Effector memory CD8-positive, alpha-beta T cell (primary cell): ENCODE measurements at regions not wholly inside any gene's neighbourhood (a gene's known extent, or its start where the extent isn't known, plus 50 kb on each side); places are given as distances from the start of the nearest gene placed in this dataset.
"Not testable (repeated sequence)": the region's sequence is repeated elsewhere in the genome, so short reads cannot be mapped to it uniquely, and the experiment has no call there.

ENCODE experiments used
- ATAC-seq: fragments of 150-1000 bp; cut with Tn5 transposase; replicated peaks from 2 replicates; pipeline ENCODE4 v1.10.0; 2021; ENCODE audit warnings: mild to moderate bottlenecking, moderate library complexity
- DNase-seq, 3 experiments: peaks; one replicate each; pipeline ENCODE4 v3.0.0; 2021
- H3K27ac Mint-ChIP-seq, 2 donors: one replicate each; pipeline ENCODE4 v1.8.0; 2022; ENCODE audit warnings: mild to moderate bottlenecking in 2 of 2, mixed read lengths in 2 of 2, moderate library complexity in 2 of 2
- H3K27me3 Mint-ChIP-seq, 2 donors: one replicate each; pipeline ENCODE4 v1.8.0; 2022; ENCODE audit warnings: mixed read lengths in 2 of 2
- H3K36me3 Mint-ChIP-seq: one replicate; pipeline ENCODE4 v1.8.0; 2022; ENCODE audit warnings: mild to moderate bottlenecking, moderate library complexity, mixed read lengths; ENCODE audit not compliant: insufficient read depth
- H3K4me1 Mint-ChIP-seq, 2 donors: one replicate each; pipeline ENCODE4 v1.8.0; 2022; ENCODE audit warnings: low read depth in 2 of 2, mixed read lengths in 2 of 2
- H3K4me3 Mint-ChIP-seq, 2 donors: one replicate each; pipeline ENCODE4 v1.8.0; 2022; ENCODE audit warnings: mild to moderate bottlenecking in 2 of 2, mixed read lengths in 2 of 2, moderate library complexity in 2 of 2
- H3K9me3 Mint-ChIP-seq, 2 donors: one replicate each; pipeline ENCODE4 v1.8.0; 2022; ENCODE audit warnings: mixed read lengths in 2 of 2

GRCh38 chr7:26988836-26989374 lies 106.9 kb downstream of the HOXA1 start:
- no peak for DNase-seq
- Mint-ChIP-seq H3K4me3 (no peak overlapping the region), H3K4me1 (no peaks in the 10 kb centered on the region), H3K27me3 (peaks cover 1 to 8% of the 10 kb centered on the region in 2 donors), H3K27ac (no peak overlapping the region), H3K36me3 (no peaks in the 10 kb centered on the region), H3K9me3 (no peaks in the 10 kb centered on the region)
- ATAC-seq, result no peak

- ATAC-seq, result no peak
- Mint-ChIP-seq H3K36me3 (no peaks in the 10 kb centered on the region), H3K4me1 (no peaks in the 10 kb centered on the region), H3K27ac (no peak overlapping the region), H3K9me3 (no peaks in the 10 kb centered on the region), H3K27me3 (peaks cover 16 to 17% of the 10 kb centered on the region in 2 donors), H3K4me3 (no peak overlapping the region)
- no peak for DNase-seq
These were observed 108.5 kb downstream of the HOXA1 start for GRCh38 chr7:26987338-26987737.

DNA sequence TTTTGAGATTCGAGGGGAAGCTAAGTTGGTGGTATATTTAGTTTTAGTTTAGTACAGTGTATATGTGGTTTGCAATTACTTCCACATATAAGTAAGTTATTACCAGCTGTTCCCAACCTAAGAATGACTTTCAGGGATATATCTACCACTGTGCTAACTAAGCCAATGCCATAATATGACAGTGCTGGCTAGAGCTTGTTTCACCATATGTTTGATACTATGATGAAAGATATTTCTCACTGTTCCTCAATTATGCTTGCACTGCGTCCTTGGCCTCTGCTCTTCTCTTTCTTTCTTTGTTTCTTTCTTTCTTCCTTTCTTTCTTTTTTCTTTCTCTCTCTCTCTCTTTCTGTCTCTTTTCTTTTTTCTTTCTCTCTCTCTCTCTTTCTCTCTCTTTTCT lies 113.8 kb upstream of the SKAP2 start:
- H3K27me3 Mint-ChIP-seq, result peaks cover 23 to 45% of the 10 kb centered on the region in 2 donors
- H3K36me3 Mint-ChIP-seq, result no peaks in the 10 kb centered on the region
- ATAC-seq, result no peak
- no peak for DNase-seq
- no peak overlapping the region for H3K27ac Mint-ChIP-seq
- H3K4me1 Mint-ChIP-seq, result no peaks in the 10 kb centered on the region
- H3K9me3 Mint-ChIP-seq, result peaks cover under 1 to 2% of the 10 kb centered on the region in 2 donors
- H3K4me3 Mint-ChIP-seq, result no peak overlapping the region

DNA sequence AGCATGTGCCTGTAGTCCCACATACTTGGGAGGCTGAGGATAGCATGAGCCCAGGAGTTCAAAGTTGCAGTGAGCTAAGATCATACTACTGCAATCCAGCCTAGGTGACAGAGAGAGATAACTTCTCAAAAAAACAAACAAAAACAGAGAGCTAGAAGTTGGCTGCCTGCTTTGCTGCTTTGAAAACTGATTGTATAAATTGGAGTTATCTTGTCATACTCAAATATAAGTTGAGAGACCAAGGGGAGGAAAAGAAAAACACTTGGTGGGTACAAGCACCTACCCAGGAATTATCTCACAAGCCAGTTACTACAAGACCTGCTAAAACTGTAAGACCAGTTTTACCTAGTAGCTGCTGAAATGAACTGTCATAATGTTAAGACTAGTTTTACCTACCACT lies 112.5 kb upstream of the SKAP2 start:
- no peak for ATAC-seq
- no peaks in the 10 kb centered on the region for H3K4me1 Mint-ChIP-seq
- H3K9me3 Mint-ChIP-seq, result peaks cover 5 to 11% of the 10 kb centered on the region in 2 donors
- H3K4me3 Mint-ChIP-seq, result no peak overlapping the region
- H3K27ac Mint-ChIP-seq, result no peak overlapping the region
- peaks cover 14 to 43% of the 10 kb centered on the region in 2 donors for H3K27me3 Mint-ChIP-seq
- no peak for DNase-seq
- H3K36me3 Mint-ChIP-seq, result no peaks in the 10 kb centered on the region

GRCh38 chr7:26971924-26972323 lies 107.5 kb upstream of the SKAP2 start:
- H3K27ac Mint-ChIP-seq, ATAC-seq, H3K4me3 Mint-ChIP-seq, H3K36me3 Mint-ChIP-seq, H3K4me1 Mint-ChIP-seq, DNase-seq: not testable (repeated sequence)
- H3K27me3 Mint-ChIP-seq, result peaks cover 10 to 39% of the 10 kb centered on the region in 2 donors
- peaks cover 6 to 23% of the 10 kb centered on the region in 2 donors for H3K9me3 Mint-ChIP-seq

DNA sequence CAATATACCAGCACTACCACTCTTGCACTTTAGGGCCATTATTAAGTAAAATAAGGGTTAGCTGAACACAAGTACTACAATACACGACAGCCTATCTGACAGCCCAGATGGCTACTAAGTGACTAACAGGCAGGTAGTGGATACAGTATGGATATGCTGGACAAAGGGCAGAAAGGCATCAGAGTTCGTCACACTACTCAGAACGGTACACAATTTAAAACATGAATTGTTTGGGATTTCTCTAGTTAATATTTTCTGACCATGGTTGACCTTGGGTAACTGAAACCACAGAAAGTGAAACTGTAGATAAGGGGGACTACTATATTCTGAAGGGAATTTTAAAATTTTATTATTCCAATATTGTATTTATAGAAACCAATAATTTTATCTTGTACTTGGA lies 101.3 kb upstream of the SKAP2 start:
- peaks cover 0 to 1% of the 10 kb centered on the region in 2 donors for H3K9me3 Mint-ChIP-seq
- no peak overlapping the region for H3K4me3 Mint-ChIP-seq
- ATAC-seq (no peak), DNase-seq (no peak)
- peaks cover 0 to 16% of the 10 kb centered on the region in 2 donors for H3K27me3 Mint-ChIP-seq
- no peaks in the 10 kb centered on the region for H3K36me3 Mint-ChIP-seq
- H3K27ac Mint-ChIP-seq, result peak overlapping the region in 1 of 2 donors; percentile 56
- no peaks in the 10 kb centered on the region for H3K4me1 Mint-ChIP-seq

DNA sequence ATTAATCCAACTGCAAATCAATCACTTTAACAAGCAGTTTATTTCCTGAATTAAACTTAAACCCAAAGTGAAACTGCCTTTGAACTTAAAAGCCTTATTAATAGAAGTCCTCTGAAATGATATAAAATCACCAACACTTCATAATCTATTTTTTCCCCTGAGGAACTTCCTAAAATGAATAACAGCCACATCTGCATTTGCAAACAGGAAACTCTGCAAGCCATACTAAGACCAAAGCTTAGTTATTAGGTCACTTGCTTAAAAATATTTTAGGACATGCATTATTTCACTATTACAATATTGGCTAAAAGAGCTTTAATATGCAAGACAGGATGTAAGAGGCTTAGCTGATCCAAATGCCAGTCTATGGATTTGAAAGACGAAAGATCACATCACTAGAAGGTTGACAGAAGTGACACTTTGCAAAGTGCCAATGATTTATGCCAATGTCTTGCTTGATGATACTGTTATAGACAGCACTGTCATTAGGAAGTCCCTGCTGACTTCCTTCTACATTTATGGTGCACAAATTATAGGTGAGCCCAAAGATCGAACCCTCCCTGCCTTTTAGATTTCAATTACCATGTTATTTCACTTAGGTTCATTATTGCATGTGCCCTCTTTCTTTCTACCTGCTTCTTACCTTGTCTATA lies 99.9 kb upstream of the SKAP2 start:
- H3K27me3 Mint-ChIP-seq, result peaks cover 8 to 25% of the 10 kb centered on the region in 2 donors
- H3K27ac Mint-ChIP-seq, result no peak overlapping the region
- DNase-seq (no peak), ATAC-seq (no peak)
- H3K9me3 Mint-ChIP-seq, result no peaks in the 10 kb centered on the region
- H3K36me3 Mint-ChIP-seq, result no peaks in the 10 kb centered on the region
- no peaks in the 10 kb centered on the region for H3K4me1 Mint-ChIP-seq
- no peak overlapping the region for H3K4me3 Mint-ChIP-seq

DNA sequence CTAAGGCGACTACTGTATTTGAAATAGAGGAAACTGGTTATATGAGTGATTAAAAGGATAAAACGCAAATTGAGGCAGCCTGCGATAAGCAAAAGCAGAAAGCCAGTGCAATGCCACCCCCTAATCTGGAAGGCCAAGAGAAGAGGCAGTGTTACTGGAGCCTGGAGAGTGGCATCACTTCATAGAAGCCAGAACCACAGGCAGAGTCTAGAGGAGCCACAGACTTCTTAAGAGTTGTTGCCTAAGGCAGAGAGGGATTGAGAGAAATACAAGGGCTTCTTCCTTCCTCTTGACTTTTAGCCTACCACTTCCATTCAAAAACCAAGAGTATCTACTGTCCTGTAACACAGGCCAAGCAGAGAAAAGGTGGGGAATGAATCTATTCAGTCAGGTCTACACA lies 94.9 kb upstream of the SKAP2 start:
- no peaks in the 10 kb centered on the region for H3K4me1 Mint-ChIP-seq
- ATAC-seq, result no peak
- no peak for DNase-seq

GRCh38 chr7:26958834-26959233 lies 94.4 kb upstream of the SKAP2 start:
- H3K36me3 Mint-ChIP-seq, result no peaks in the 10 kb centered on the region
- ATAC-seq, result no peak
- no peaks in the 10 kb centered on the region for H3K4me1 Mint-ChIP-seq
- H3K27me3 Mint-ChIP-seq, result peaks cover 29 to 31% of the 10 kb centered on the region in 2 donors
- no peaks in the 10 kb centered on the region for H3K9me3 Mint-ChIP-seq
- H3K4me3 Mint-ChIP-seq, result no peak overlapping the region
- DNase-seq, result no peak
- no peak overlapping the region for H3K27ac Mint-ChIP-seq

More for the DNA sequence above, 94.9 kb upstream of the SKAP2 start:
- Mint-ChIP-seq H3K27ac (no peak overlapping the region), H3K36me3 (no peaks in the 10 kb centered on the region), H3K27me3 (peaks cover 29 to 31% of the 10 kb centered on the region in 2 donors), H3K4me3 (no peak overlapping the region), H3K9me3 (no peaks in the 10 kb centered on the region)

DNA sequence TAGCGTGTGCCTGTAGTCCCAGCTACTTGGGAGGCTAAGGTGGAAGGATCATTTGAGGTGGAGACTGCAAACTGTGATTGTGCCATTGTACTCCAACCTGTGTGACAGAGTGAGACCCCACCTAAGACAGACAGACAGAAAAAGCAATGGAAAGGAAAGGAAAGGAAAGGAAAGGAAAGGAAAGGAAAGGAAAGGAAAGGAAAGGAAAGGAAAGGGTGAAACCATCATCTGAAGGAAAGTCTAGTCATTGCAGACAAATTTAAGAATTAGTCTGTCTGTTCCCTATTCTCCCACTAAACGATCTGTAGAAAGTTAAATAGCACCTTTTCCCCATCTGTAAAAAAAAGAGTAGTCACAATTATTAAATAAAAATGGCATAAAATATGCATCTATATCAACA lies 91.1 kb upstream of the SKAP2 start:
- H3K9me3 Mint-ChIP-seq, result no peaks in the 10 kb centered on the region
- ATAC-seq (no peak), DNase-seq (no peak)
- no peaks in the 10 kb centered on the region for H3K4me1 Mint-ChIP-seq
- peaks cover 29 to 34% of the 10 kb centered on the region in 2 donors for H3K27me3 Mint-ChIP-seq
- no peak overlapping the region for H3K4me3 Mint-ChIP-seq
- no peak overlapping the region for H3K27ac Mint-ChIP-seq
- H3K36me3 Mint-ChIP-seq, result no peaks in the 10 kb centered on the region

DNA sequence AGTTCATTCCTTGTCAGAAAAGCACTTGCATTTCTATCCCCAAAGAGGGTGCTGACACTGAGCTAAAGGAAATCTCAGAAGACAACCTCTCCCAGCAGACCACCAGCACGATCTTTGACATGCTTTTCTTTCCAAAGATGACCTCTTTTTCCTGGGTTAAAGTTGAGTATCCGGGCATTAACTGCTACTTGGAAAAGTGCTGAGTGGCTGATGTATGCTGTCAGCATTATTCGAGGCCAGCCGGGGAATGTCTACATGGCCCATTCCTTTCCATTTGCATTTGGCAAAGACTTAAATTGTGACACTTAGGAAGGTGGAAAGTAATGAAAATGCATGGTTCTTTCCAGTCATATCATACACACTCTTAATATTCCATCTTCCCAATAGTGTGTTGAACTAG lies 90.6 kb upstream of the SKAP2 start:
- DNase-seq, result no peak
- Mint-ChIP-seq H3K36me3 (no peaks in the 10 kb centered on the region), H3K27me3 (peaks cover 28 to 29% of the 10 kb centered on the region in 2 donors), H3K9me3 (no peaks in the 10 kb centered on the region), H3K4me1 (no peaks in the 10 kb centered on the region), H3K4me3 (no peak overlapping the region), H3K27ac (no peak overlapping the region)
- no peak for ATAC-seq

- DNase-seq (no peak), ATAC-seq (no peak)
- H3K36me3 Mint-ChIP-seq, result no peaks in the 10 kb centered on the region
- no peaks in the 10 kb centered on the region for H3K4me1 Mint-ChIP-seq
- no peak overlapping the region for H3K27ac Mint-ChIP-seq
- H3K27me3 Mint-ChIP-seq, result peaks cover 7 to 27% of the 10 kb centered on the region in 2 donors
- no peaks in the 10 kb centered on the region for H3K9me3 Mint-ChIP-seq
- no peak overlapping the region for H3K4me3 Mint-ChIP-seq
These were observed 87.1 kb upstream of the SKAP2 start for GRCh38 chr7:26951407-26951950.

DNA sequence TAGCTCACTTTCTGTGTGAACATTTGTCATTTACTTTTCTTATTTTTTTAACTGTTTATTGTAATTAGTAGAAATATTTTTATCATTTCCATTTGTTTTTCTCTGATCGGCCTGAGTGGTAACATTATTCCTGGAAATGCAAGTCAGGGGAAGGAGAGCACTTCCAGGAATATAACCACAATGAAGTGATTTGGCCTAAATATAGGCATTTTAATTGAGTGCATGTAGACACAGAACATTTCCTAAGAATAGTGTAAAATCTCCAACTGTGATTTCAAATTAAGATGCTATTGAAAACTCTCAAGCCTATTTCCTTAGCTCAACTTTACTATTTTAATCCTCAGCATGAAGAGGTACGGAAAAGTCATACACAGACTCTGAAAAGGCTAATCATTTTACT lies 86.5 kb upstream of the SKAP2 start:
- Mint-ChIP-seq H3K27ac (no peak overlapping the region), H3K4me3 (no peak overlapping the region), H3K4me1 (no peaks in the 10 kb centered on the region), H3K36me3 (no peaks in the 10 kb centered on the region), H3K9me3 (no peaks in the 10 kb centered on the region), H3K27me3 (peaks cover 12 to 28% of the 10 kb centered on the region in 2 donors)
- no peak for DNase-seq
- ATAC-seq, result no peak

- no peak overlapping the region for H3K4me3 Mint-ChIP-seq
- H3K27ac Mint-ChIP-seq, result no peak overlapping the region
- H3K27me3 Mint-ChIP-seq, result peaks cover 13 to 29% of the 10 kb centered on the region in 2 donors
- H3K36me3 Mint-ChIP-seq, result no peaks in the 10 kb centered on the region
- no peaks in the 10 kb centered on the region for H3K9me3 Mint-ChIP-seq
- DNase-seq (no peak), ATAC-seq (no peak)
- no peaks in the 10 kb centered on the region for H3K4me1 Mint-ChIP-seq
These were observed 84.9 kb upstream of the SKAP2 start for GRCh38 chr7:26949319-26949718.
